Panc1 (cell line): ENCODE measurements at regions not wholly inside any gene's neighbourhood (a gene's known extent, or its start where the extent isn't known, plus 50 kb on each side); places are given as distances from the start of the nearest gene placed in this dataset.
A peak's percentile ranks its signal among the peaks of the same experiment; 100 is the strongest.

Experiments used
- ATAC-seq: fragments of 200-7000 bp; cut with Tn5 transposase; 2 replicates; pipeline ENCODE4 v1.9.1; 2020; ENCODE audit warnings: mild to moderate bottlenecking, moderate library complexity
- BruUV-seq: library from RNA; stranded (reverse); fragments of 400-500 nt; replicated peaks from 2 replicates; lab custom pipeline; 2021; lab: Mats Ljungman, UMichigan
- CTCF ChIA-PET: fragments of 300-600 bp; sonication (Branson Sonifier 250); formaldehyde crosslinking; loops from one replicate; lab custom pipeline; 2022; ENCODE audit warnings: antibody characterized with exemption; lab: Charles Lee
- POLR2A ChIA-PET: fragments of 300-600 bp; sonication (Branson Sonifier 250); formaldehyde crosslinking; loops from one replicate; lab custom pipeline; 2022; ENCODE audit warnings: antibody characterized with exemption; lab: Charles Lee
- DNase-seq: peaks from one replicate; pipeline ENCODE4 v3.0.0-alpha.2; 2010; ENCODE audit warnings: low read depth, low spot score
- H3K27ac ChIP-seq: 2 replicates; pipeline ENCODE4 v1.5.1; 2011; ENCODE audit warnings: mild to moderate bottlenecking, low read length, inconsistent platforms
- H3K27me3 ChIP-seq: fragments of 200-500 bp; sonication (Bioruptor generic); 2 replicates; pipeline ENCODE4 v1.6.0; 2014; ENCODE audit warnings: low read length, inconsistent platforms; ENCODE audit not compliant: control insufficient read depth, insufficient read depth
- H3K36me3 ChIP-seq: fragments of 200-500 bp; sonication (Bioruptor generic); 2 replicates; pipeline ENCODE4 v1.5.1; 2014; ENCODE audit warnings: inconsistent platforms, mild to moderate bottlenecking, low read length, moderate library complexity; ENCODE audit not compliant: control insufficient read depth, insufficient read depth
- H3K4me1 ChIP-seq: 2 replicates; pipeline ENCODE4 v1.5.1; 2011; ENCODE audit warnings: inconsistent platforms, mild to moderate bottlenecking, low read length, moderate library complexity; ENCODE audit not compliant: control insufficient read depth, insufficient read depth
- H3K4me3 ChIP-seq, 2 experiments: 2 replicates each; pipeline ENCODE4 v1.5.1; 2011 to 2012; ENCODE audit warnings: low read depth in 2 of 2, low read length in 2 of 2, mild to moderate bottlenecking in 2 of 2, inconsistent platforms in 1 of 2, moderate library complexity in 1 of 2
- H3K9me3 ChIP-seq: fragments of 200-500 bp; sonication (Bioruptor generic); 2 replicates; pipeline ENCODE4 v1.5.1; 2014; ENCODE audit warnings: low read depth, mild to moderate bottlenecking, inconsistent platforms, low read length, moderate library complexity; ENCODE audit not compliant: control insufficient read depth, insufficient read depth
- POLR2AphosphoS5 ChIP-seq: IDR thresholded peaks from 2 replicates; pipeline ENCODE4 v1.6.1; 2012; ENCODE audit warnings: mild to moderate bottlenecking, low read depth, low read length, moderate library complexity
- SIN3A ChIP-seq: IDR thresholded peaks from 2 replicates; pipeline ENCODE4 v1.6.1; 2012; ENCODE audit warnings: low read depth, mild to moderate bottlenecking, low read length, moderate library complexity, borderline replicate concordance; ENCODE audit not compliant: insufficient read depth
- TCF7L2 ChIP-seq: IDR thresholded peaks from 2 replicates; pipeline ENCODE4 v1.6.1; 2011; ENCODE audit warnings: mild to moderate bottlenecking, low read depth, low read length, inconsistent platforms
- in situ Hi-C: cut with HindIII; loops from 2 replicates; pipeline ENCODE4 v1.10.0; 2016; ENCODE audit warnings: low sequenced_read_pairs, low pct_unique_long_range_greater_than_20kb
- intact Hi-C: fragments of 100-400 bp; cut with micrococcal nuclease; formaldehyde crosslinking; loops from one replicate; pipeline ENCODE4 v1.10.0; 2022; ENCODE audit not compliant: unreplicated experiment
- TF ChIP-seq, protein P1 (sequence below), 2 experiments: IDR thresholded peaks; 2 replicates each; pipeline ENCODE4 v1.6.1; 2011 to 2012; ENCODE audit warnings: low read depth in 2 of 2, control low read depth in 1 of 2, low read length in 1 of 2, mild to moderate bottlenecking in 1 of 2, moderate library complexity in 1 of 2; ENCODE audit not compliant: insufficient read depth in 1 of 2
- TF ChIP-seq, protein P2 (sequence below): fragments of 450-650 bp; IDR thresholded peaks from 2 replicates; pipeline ENCODE4 v1.5.1; 2017; ENCODE audit warnings: mild to moderate bottlenecking

DNA sequence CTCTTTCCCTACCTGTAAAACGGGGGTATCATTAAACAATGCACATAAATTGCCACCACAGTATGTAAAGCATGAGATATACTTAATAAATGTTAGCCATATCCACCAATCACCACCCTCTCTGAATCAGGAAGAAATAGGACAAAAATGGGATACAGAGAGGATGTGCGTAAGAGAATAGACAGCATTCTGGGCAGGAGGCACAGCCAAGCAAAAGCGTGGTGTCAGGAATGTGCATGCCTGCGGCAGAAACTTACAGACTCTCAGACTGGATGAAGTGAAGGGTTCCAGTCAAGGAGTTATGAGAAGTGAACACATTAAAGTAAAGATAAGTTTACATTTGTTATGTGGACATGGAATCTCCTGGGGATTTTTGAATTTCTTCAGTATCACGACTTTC, 121.7 kb upstream of the MDM1 start:
- H3K27me3 ChIP-seq: no peaks in the 10 kb centered on the region
- intact Hi-C loops: no loop called here
- peak overlapping the region; percentile 79 for H3K27ac ChIP-seq
- no peak overlapping the region for H3K4me3 ChIP-seq
- H3K4me1 ChIP-seq: peaks cover 54% of the 10 kb centered on the region
- DNase-seq (no peak), ATAC-seq (no peak)
- TF ChIP-seq, protein P1, sequence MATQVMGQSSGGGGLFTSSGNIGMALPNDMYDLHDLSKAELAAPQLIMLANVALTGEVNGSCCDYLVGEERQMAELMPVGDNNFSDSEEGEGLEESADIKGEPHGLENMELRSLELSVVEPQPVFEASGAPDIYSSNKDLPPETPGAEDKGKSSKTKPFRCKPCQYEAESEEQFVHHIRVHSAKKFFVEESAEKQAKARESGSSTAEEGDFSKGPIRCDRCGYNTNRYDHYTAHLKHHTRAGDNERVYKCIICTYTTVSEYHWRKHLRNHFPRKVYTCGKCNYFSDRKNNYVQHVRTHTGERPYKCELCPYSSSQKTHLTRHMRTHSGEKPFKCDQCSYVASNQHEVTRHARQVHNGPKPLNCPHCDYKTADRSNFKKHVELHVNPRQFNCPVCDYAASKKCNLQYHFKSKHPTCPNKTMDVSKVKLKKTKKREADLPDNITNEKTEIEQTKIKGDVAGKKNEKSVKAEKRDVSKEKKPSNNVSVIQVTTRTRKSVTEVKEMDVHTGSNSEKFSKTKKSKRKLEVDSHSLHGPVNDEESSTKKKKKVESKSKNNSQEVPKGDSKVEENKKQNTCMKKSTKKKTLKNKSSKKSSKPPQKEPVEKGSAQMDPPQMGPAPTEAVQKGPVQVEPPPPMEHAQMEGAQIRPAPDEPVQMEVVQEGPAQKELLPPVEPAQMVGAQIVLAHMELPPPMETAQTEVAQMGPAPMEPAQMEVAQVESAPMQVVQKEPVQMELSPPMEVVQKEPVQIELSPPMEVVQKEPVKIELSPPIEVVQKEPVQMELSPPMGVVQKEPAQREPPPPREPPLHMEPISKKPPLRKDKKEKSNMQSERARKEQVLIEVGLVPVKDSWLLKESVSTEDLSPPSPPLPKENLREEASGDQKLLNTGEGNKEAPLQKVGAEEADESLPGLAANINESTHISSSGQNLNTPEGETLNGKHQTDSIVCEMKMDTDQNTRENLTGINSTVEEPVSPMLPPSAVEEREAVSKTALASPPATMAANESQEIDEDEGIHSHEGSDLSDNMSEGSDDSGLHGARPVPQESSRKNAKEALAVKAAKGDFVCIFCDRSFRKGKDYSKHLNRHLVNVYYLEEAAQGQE (IDR thresholded peaks at IDR 0.05; ENCODE audit: insufficient read depth in 1 of 2, low read depth in 2 of 2, low read length in 1 of 2): no peak
- TF ChIP-seq, protein P2, sequence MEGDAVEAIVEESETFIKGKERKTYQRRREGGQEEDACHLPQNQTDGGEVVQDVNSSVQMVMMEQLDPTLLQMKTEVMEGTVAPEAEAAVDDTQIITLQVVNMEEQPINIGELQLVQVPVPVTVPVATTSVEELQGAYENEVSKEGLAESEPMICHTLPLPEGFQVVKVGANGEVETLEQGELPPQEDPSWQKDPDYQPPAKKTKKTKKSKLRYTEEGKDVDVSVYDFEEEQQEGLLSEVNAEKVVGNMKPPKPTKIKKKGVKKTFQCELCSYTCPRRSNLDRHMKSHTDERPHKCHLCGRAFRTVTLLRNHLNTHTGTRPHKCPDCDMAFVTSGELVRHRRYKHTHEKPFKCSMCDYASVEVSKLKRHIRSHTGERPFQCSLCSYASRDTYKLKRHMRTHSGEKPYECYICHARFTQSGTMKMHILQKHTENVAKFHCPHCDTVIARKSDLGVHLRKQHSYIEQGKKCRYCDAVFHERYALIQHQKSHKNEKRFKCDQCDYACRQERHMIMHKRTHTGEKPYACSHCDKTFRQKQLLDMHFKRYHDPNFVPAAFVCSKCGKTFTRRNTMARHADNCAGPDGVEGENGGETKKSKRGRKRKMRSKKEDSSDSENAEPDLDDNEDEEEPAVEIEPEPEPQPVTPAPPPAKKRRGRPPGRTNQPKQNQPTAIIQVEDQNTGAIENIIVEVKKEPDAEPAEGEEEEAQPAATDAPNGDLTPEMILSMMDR: no peak
- no peak for TF ChIP-seq SIN3A
- POLR2A ChIA-PET: no interaction called here
- BruUV-seq: no TSS peak
- in situ Hi-C loops: no loop called here
- H3K9me3 ChIP-seq: no peaks in the 10 kb centered on the region
- H3K36me3 ChIP-seq: no peaks in the 10 kb centered on the region
- CTCF ChIA-PET: no interaction called here

DNA sequence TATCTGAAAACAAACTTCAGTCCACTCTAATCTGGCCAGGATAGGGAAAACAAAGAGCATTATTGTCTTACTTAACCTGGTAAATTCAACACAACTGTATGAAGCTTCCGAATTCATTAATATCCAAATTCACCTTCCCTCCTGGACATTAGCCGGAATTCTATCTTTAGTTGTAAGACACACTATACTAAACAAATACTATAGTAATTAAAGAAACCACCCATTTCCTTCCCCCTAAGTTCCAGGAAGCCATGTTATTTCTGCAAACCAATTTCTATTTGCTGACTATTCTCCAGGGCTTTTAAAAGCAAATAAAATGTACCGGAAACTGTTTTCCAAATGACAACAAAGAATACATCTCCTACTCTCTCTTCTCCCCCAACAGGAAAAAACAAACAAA, 122.7 kb upstream of the MDM1 start:
- H3K4me1 ChIP-seq: peaks cover 50% of the 10 kb centered on the region
- no peaks in the 10 kb centered on the region for H3K36me3 ChIP-seq
- POLR2A ChIA-PET: no interaction called here
- intact Hi-C loops: no loop called here
- CTCF ChIA-PET: no interaction called here
- H3K4me3 ChIP-seq: no peak overlapping the region
- peak overlapping the region; percentile 79 for H3K27ac ChIP-seq
- no TSS peak for BruUV-seq
- TF ChIP-seq POLR2AphosphoS5: no peak
- TF ChIP-seq SIN3A: no peak
- no peak for TF ChIP-seq TCF7L2
- TF ChIP-seq, protein P1 (IDR thresholded peaks at IDR 0.05; ENCODE audit: insufficient read depth in 1 of 2, low read depth in 2 of 2, low read length in 1 of 2): no peak
- ATAC-seq (no peak), DNase-seq (no peak)
- H3K27me3 ChIP-seq: no peaks in the 10 kb centered on the region
- H3K9me3 ChIP-seq: no peaks in the 10 kb centered on the region
- in situ Hi-C loops: no loop called here
